ENCODE measurements at regions not wholly inside any gene's neighbourhood (a gene's known extent, or its start where the extent isn't known, plus 50 kb on each side); places are given as distances from the start of the nearest gene placed in this dataset.

- Mint-ChIP-seq H3K9me3 (peaks cover 0 to 9% (median 3%) of the 10 kb centered on the region in 7 donors), H3K36me3 (peaks cover 7 to 8% of the 10 kb centered on the region in 2 donors), H3K27ac (no peak overlapping the region), H3K4me1 (no peaks in the 10 kb centered on the region), H3K4me3 (no peak overlapping the region), H3K27me3 (peaks cover 0 to 9% (median 7%) of the 10 kb centered on the region in 3 donors)
- DNase-seq (no peak), ATAC-seq (ENCODE audit: low read depth in 2 of 2) (no peak)
Measured at GRCh38 chr1:224486801-224487583, 52.4 kb upstream of the WDR26 start.

- Mint-ChIP-seq H3K4me3 (no peak overlapping the region), H3K36me3 (peaks cover 7 to 8% of the 10 kb centered on the region in 2 donors), H3K27me3 (peaks cover 0 to 9% (median 7%) of the 10 kb centered on the region in 3 donors), H3K27ac (no peak overlapping the region), H3K9me3 (peaks cover 0 to 9% (median 3%) of the 10 kb centered on the region in 7 donors), H3K4me1 (no peaks in the 10 kb centered on the region)
- ATAC-seq (ENCODE audit: low read depth in 2 of 2) (no peak), DNase-seq (no peak)
Measured at GRCh38 chr1:224488806-224489499, 54.4 kb upstream of the WDR26 start.

DNA sequence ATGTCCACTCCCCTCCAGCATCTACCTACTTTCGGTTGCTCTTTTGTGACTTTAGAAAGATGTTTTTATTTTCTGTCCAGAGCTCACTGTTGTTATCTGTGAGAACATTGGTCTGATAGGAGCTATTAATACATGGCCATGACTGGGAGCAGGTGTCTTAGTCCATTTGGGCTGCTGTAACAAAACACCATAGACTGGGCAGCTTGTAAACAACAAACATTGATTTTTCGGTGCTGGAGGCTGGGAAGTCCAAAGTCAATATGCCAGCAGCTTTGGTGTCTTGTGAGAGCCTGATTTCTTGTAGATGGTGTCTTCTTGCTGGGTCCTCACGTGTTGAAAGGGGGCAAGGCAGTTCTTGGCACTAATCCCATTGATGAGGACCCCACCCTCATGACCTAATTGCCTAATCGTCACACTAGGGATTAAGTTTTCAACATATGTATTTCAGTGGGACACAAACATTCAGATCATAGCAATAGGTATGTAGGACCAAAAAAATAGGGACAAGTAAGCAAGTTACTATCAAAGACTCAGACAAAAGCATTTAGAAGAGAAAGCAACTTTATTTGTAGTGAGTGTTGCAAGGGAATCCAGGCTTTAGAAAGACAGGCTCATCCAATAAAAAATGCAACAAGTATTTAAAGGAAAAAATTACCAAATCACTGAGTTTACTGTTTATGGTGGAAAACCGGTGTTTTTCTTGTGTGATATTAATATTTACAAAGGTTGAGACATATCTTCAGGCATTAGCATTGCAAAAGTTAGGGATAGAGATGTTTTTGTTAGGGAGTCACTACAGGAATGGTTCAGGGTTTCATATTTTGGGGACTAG is 55.2 kb upstream of the WDR26 start:
- no peak overlapping the region for H3K27ac Mint-ChIP-seq
- H3K36me3 Mint-ChIP-seq = peaks cover 2 to 7% of the 10 kb centered on the region in 2 donors
- DNase-seq (no peak), ATAC-seq (ENCODE audit: low read depth in 2 of 2) (no peak)
- H3K9me3 Mint-ChIP-seq = peaks cover 0 to 9% (median 0%) of the 10 kb centered on the region in 7 donors
- no peak overlapping the region for H3K4me3 Mint-ChIP-seq
- H3K4me1 Mint-ChIP-seq = no peaks in the 10 kb centered on the region
- peaks cover 0 to 9% (median 7%) of the 10 kb centered on the region in 3 donors for H3K27me3 Mint-ChIP-seq

GRCh38 chr1:224490549-224491537 is 56.2 kb upstream of the WDR26 start:
- H3K27ac Mint-ChIP-seq = no peak overlapping the region
- DNase-seq (no peak), ATAC-seq (ENCODE audit: low read depth in 2 of 2) (no peak)
- H3K36me3 Mint-ChIP-seq = peaks cover 7 to 10% of the 10 kb centered on the region in 2 donors
- peaks cover 0 to 9% (median 7%) of the 10 kb centered on the region in 3 donors for H3K27me3 Mint-ChIP-seq
- H3K4me3 Mint-ChIP-seq = no peak overlapping the region
- H3K4me1 Mint-ChIP-seq = no peaks in the 10 kb centered on the region
- peaks cover 0 to 15% (median 2%) of the 10 kb centered on the region in 7 donors for H3K9me3 Mint-ChIP-seq

GRCh38 chr1:224492015-224492414 is 57.4 kb upstream of the WDR26 start:
- Mint-ChIP-seq H3K36me3 (peaks cover 7 to 16% of the 10 kb centered on the region in 2 donors), H3K4me3 (no peak overlapping the region), H3K4me1 (no peaks in the 10 kb centered on the region), H3K9me3 (peaks cover 2 to 21% (median 6%) of the 10 kb centered on the region in 7 donors), H3K27ac (no peak overlapping the region), H3K27me3 (peaks cover 0 to 9% (median 7%) of the 10 kb centered on the region in 3 donors)
- ATAC-seq (ENCODE audit: low read depth in 2 of 2) (no peak), DNase-seq (no peak)

GRCh38 chr1:224492632-224493031 is 58.0 kb upstream of the WDR26 start:
- peaks cover 2 to 22% (median 7%) of the 10 kb centered on the region in 7 donors for H3K9me3 Mint-ChIP-seq
- no peak overlapping the region for H3K27ac Mint-ChIP-seq
- DNase-seq (no peak), ATAC-seq (ENCODE audit: low read depth in 2 of 2) (no peak)
- peaks cover 7 to 18% of the 10 kb centered on the region in 2 donors for H3K36me3 Mint-ChIP-seq
- peaks cover 0 to 2% (median 1%) of the 10 kb centered on the region in 3 donors for H3K4me1 Mint-ChIP-seq
- H3K27me3 Mint-ChIP-seq = peaks cover 0 to 9% (median 7%) of the 10 kb centered on the region in 3 donors
- no peak overlapping the region for H3K4me3 Mint-ChIP-seq

- no peak overlapping the region for H3K4me3 Mint-ChIP-seq
- DNase-seq = no peak
- no peak overlapping the region for H3K27ac Mint-ChIP-seq
- no peak for ATAC-seq (ENCODE audit: low read depth in 2 of 2)
- H3K4me1 Mint-ChIP-seq = peaks cover 4 to 9% (median 6%) of the 10 kb centered on the region in 3 donors
- H3K27me3 Mint-ChIP-seq = peaks cover 0 to 9% (median 7%) of the 10 kb centered on the region in 3 donors
- H3K36me3 Mint-ChIP-seq = peaks cover 7 to 18% of the 10 kb centered on the region in 2 donors
- peaks cover 2 to 22% (median 7%) of the 10 kb centered on the region in 7 donors for H3K9me3 Mint-ChIP-seq
Measured at GRCh38 chr1:224493269-224493668, 58.7 kb upstream of the WDR26 start.

GRCh38 chr1:224494343-224494742 is 59.7 kb upstream of the WDR26 start:
- Mint-ChIP-seq H3K36me3 (peaks cover under 1 to 18% of the 10 kb centered on the region in 2 donors), H3K9me3 (peaks cover 2 to 21% (median 5%) of the 10 kb centered on the region in 7 donors), H3K4me1 (peaks cover 4 to 13% (median 12%) of the 10 kb centered on the region in 3 donors), H3K27ac (no peak overlapping the region), H3K4me3 (no peak overlapping the region), H3K27me3 (peaks cover 0 to 2% (median 2%) of the 10 kb centered on the region in 3 donors)
- DNase-seq (no peak), ATAC-seq (ENCODE audit: low read depth in 2 of 2) (no peak)

DNA sequence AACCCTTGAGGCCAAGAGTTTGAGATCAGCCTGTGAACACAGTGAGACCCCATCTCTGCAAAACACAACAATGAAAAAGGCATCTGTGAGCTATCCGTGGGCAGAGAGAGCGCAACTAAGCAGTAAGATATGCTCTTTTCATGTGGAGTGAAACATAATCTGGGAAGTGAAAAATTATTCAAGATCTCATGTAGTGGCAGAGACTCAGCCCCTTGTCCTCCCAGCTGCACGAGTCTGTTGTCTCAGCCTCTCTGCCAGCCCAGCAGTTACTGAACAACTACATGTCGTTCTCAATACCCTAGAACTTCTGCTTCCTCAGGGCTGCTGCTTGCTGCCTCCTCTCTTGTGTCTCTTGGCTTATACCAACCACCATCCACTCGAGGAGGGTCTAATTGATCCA is 61.3 kb upstream of the WDR26 start:
- Mint-ChIP-seq H3K9me3 (peaks cover 2 to 16% (median 5%) of the 10 kb centered on the region in 7 donors), H3K36me3 (peaks cover 0 to 18% of the 10 kb centered on the region in 2 donors), H3K4me1 (peaks cover 4 to 13% (median 12%) of the 10 kb centered on the region in 3 donors), H3K4me3 (no peak overlapping the region), H3K27me3 (no peaks in the 10 kb centered on the region), H3K27ac (no peak overlapping the region)
- DNase-seq = no peak
- ATAC-seq (ENCODE audit: low read depth in 2 of 2) = no peak

GRCh38 chr1:224496826-224497225 is 62.2 kb upstream of the WDR26 start:
- Mint-ChIP-seq H3K36me3 (peaks cover 0 to 18% of the 10 kb centered on the region in 2 donors), H3K9me3 (peaks cover 2 to 16% (median 5%) of the 10 kb centered on the region in 7 donors), H3K27me3 (no peaks in the 10 kb centered on the region), H3K27ac (peak overlapping the region in 1 of 6 donors; percentile 33), H3K4me3 (no peak overlapping the region), H3K4me1 (peaks cover 4 to 13% (median 12%) of the 10 kb centered on the region in 3 donors)
- no peak for ATAC-seq (ENCODE audit: low read depth in 2 of 2)
- no peak for DNase-seq

GRCh38 chr1:224497714-224498573 is 63.3 kb upstream of the WDR26 start:
- H3K4me3 Mint-ChIP-seq = no peak overlapping the region
- peak overlapping the region in 1 of 6 donors; percentile 67 for H3K27ac Mint-ChIP-seq
- H3K4me1 Mint-ChIP-seq = peaks cover 9 to 21% (median 19%) of the 10 kb centered on the region in 3 donors
- no peaks in the 10 kb centered on the region for H3K27me3 Mint-ChIP-seq
- no peak for ATAC-seq (ENCODE audit: low read depth in 2 of 2)
- peaks cover 2 to 16% (median 5%) of the 10 kb centered on the region in 7 donors for H3K9me3 Mint-ChIP-seq
- DNase-seq = no peak
- H3K36me3 Mint-ChIP-seq = peaks cover 0 to 18% of the 10 kb centered on the region in 2 donors

Data from naive B cell (primary cell).